HG03064 (cell line): ENCODE measurements at regions not wholly inside any gene's neighbourhood (a gene's known extent, or its start where the extent isn't known, plus 50 kb on each side); places are given as distances from the start of the nearest gene placed in this dataset.

Experiments used
- ATAC-seq: cut with Tn5 transposase; IDR thresholded peaks from one replicate; pipeline ENCODE4 v1.9.1; 2021; ENCODE audit warnings: low read depth; ENCODE audit not compliant: unreplicated experiment

DNA sequence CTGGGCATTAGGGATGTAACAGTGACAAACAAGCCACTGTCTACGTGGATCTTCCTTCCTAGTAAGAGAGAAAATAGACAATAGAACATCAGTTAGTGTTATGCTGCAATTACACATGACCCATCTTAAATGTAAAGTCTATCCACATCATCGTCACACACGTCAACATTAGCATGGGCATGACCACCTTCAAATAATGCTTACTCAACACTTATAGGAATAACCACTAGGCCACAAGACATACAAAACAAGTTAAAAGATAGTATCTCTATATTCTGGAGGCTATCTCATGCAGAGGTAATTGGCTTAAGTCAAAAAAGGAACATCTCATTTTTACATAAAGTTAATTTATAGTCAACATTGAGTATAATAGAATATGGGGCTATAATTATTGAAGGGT, 156.5 kb downstream of the MOXD1 start:
- no peak for ATAC-seq

DNA sequence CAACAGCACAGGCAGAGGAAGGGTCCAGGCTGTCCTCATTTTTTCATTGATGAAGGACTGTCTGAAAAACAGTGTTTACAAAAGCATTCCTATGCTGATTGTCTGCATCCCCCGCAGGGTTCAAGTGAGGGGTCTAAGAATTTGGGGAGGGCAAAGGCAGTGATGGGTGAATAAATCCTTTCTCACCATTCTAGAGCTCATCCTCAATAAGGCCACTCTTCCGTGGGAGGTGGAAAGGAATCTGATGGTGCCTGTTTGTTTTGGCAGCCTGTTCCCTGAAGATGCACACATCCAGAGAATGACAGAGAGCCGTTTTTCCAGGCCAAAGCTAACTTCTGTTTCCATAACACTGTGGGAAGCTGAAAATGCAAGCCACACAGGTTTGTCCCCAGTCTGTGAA, 164.5 kb downstream of the MOXD1 start:
- no peak for ATAC-seq

DNA sequence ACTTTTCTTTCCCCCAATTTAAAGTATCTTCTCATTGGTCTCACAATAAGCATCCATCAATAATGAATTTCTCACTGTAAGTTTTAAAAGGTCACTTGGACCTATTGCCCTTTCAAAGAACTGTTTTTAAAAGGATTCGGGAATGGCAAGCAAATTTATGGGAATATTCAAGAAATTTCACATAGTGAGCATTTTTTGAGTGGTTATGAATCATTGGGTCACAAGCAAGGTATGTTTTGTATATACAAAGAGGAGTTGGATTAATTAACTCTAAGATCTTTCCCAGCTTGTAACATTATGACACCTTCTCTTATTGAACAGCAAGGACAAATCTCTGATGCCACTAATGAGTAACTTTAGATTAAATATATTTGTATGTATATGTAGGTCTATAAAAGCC, 165.0 kb downstream of the MOXD1 start:
- ATAC-seq: no peak

DNA sequence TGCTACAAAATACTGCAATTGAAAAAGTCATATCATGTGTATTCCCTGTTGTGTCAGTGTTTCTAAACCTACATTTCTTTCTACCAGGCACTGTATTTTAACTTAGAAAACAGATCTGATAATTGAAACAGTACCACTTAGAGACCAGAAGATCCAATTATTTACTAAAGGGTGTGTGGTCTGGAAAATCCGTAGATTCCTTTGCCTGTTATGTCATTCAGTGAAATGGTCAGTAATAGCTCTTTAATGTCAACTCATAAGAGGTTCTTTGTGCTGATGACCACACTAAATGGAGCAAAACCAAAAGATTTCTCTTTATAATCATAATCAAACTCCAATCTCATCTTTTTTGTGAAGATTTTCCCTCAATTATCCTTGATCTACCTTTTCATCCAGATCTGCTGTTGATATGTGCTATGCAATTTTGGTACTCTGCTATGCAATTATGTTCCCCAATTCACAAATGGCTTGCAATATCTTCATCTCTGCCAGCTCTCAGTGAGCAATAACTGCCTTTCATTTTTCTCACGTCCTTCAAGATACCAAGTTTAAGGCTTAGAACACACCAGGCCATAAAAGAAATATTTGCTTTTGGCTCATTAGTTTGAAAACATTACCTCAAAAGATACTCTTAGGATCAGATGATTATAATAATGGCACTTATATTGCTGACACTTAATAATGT, 165.5 kb downstream of the MOXD1 start:
- ATAC-seq: no peak

DNA sequence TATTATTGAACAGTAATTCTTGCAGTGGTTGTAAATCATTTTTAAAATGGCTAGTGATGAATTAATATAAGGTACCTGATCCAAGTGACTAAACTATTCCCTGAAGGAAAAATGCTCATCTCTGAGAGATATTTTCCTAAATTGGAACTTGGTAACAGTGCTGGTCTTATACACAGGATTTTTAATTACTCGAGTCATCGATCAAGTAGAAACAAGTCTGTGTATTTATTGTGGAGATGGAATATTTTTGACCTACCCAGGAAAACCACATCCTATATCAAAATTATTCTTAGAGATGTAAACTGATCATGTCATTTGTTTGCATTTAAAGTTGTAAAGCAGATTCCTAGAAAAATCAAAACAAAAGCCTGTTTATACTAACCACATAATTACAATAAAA, 166.9 kb downstream of the MOXD1 start:
- no peak for ATAC-seq

- no peak for ATAC-seq
Observed at GRCh38 chr6:132231121-132231884, 170.0 kb downstream of the MOXD1 start.

DNA sequence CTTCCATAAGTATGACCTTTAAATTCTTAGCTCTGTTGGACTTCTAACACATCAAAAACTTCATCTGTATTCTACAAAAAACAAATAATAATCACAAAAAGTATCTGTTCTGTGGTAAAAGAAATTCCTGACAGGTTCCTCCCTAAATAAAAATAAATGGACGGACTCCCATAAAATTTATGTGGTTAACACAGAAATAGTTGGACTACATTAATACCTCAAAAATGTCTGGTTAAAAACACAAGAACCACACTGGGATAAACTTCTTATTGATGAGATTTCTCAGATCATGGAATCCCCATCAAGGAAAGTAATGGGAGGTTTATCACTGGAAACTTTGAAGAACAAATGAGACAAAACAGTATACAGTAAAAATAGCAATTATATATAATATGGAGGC, 172.4 kb downstream of the MOXD1 start:
- no peak for ATAC-seq

DNA sequence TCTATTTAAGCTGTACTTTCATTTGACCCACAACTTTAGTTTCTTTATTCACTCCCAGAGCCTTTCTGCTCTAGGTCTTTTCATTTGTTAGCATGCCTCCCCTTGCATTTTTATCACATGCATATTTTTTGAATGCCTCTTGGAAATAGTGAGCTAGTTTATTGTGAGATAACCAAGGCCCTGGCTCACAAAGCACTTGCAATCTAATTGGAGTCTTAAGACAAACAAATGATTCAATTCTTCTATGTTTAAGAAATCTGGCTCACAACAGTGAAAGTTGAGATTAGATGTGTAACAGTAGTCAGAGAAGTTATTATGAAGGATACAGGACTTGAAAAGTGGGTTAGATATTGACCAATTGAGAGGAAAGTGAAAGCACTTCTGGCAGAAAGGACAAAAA, 173.4 kb downstream of the MOXD1 start:
- ATAC-seq: no peak

DNA sequence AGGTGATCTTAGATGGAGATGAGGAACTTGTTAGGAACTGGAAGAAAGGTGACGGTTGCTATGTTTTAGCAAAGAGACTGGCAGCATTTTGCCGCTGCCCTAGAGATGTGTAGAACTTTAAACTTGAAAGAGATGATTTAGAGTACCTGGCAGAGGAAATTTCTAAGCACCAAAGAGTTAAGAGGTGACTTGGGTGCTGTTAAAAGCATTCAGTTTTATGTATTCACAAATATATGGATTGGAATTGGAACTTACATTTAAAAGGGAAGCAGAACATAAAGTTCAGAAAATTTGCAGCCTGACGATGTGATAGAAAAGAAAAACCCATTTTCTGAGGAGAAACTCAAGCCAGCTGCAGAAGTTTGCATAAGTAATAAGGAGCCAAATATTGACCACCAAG, 176.3 kb downstream of the MOXD1 start:
- no peak for ATAC-seq

- ATAC-seq: no peak
Observed at GRCh38 chr6:132220800-132221199, 180.5 kb downstream of the MOXD1 start.

GRCh38 chr6:132219901-132220300, 181.4 kb downstream of the MOXD1 start:
- ATAC-seq: no peak

DNA sequence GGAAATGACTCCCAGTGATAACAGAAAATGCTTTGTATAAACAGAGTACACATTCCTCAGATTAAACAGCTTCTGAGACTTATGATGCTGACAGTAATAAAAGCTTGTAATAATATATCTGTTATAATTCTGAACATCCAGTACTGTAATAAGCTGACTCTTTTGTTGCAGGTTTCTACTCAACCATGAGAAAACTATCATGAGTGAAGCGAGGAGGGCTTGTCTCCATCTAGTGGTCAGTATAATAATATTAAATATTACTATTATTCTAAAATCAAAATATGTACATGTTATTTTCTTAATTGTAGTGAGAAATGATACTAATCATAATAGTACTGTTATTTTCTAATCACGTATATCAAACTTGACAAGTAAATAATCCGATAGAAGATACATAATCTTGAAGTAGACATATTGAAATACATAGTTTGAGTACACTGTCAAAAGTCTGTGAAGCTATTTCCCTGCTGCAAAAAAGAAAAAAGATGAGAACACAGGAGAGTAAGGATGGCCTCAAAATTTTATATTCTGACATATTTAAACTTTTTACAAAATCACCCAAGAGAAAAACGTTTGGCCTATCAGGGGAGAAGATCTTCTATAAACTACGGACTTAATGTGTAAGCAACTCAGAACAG, 183.1 kb downstream of the MOXD1 start:
- no peak for ATAC-seq

DNA sequence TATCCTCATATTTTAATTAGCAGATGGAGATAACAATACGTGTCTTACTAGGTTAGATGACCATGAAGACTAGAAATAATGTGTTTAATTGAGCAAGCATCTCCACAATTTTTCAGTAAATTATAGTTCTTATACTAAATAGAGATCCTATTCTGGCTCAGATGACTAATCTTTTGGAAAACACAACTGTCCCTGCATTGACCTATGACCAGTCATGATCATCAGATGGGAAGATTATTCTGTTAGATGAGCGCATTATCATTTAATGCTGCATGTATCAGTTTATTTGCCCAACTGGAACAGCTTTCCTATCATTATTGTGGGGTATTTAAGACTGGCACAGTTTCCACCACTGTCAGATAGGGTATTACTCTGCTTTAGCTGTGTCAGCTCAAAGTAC, 185.5 kb downstream of the MOXD1 start:
- no peak for ATAC-seq

GRCh38 chr6:132214716-132215115, 186.6 kb downstream of the MOXD1 start:
- no peak for ATAC-seq

DNA sequence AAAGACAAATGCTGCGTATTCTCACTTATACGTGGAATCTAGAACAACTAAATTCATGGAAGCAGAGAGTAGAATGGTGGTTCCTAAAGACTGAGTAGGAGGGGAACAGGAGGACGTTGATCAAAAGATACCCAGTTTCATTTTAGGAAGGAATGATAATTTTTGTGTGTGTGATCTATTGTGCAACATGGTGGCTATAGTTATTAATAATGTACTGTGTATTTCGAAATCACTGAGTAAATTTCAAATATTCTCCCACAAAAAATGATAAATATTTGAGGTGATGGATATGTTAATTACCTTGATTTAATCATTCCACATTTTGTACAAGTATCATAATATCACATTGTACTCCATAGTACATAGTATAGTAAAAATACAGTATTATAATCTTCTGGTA, 187.5 kb downstream of the MOXD1 start:
- no peak for ATAC-seq

GRCh38 chr6:132213191-132213590, 188.1 kb downstream of the MOXD1 start:
- no peak for ATAC-seq

GRCh38 chr6:132210886-132211563, 190.2 kb downstream of the MOXD1 start:
- no peak for ATAC-seq

DNA sequence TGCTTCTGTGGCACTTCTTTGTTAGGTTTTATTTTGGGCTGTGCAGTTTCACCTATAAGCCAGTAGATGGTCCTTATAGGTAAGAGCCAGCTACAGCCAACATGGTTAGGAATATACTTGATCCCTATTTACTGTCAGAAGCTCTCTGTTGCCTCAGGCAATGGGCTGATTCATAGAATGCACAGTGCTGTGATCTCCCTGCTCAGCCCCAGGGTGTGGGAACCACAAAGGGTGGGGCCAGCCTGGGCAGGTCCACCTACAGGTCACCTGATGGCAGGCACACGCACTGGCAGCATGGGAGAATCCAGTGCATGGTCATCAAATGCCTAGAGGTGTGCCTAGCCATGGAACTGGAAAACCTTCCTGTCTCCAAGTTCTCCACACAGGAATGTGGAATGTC, 191.9 kb downstream of the MOXD1 start:
- ATAC-seq: no peak

GRCh38 chr6:132207991-132208390, 193.3 kb downstream of the MOXD1 start:
- no peak for ATAC-seq

- ATAC-seq: no peak
Observed at GRCh38 chr6:132205946-132206345, 195.3 kb downstream of the MOXD1 start.

DNA sequence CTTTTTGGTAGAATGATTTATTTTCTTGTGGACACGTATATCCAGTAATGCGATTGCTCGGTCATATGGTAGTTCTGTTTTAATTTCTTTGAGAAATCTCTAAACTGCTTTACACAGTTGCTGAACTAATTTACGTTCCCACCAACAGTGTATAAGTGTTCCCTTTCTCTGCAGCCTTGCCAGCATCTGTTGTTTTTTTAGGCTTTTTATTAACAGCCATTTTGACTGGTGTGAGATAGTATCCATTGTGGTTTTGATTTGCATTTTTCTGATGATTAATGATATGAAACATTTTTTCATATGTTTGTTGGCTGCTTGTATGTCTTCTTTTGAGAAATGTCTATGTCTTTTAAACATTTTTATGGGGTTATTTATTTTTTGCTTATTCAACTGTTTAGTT, 196.7 kb downstream of the MOXD1 start:
- ATAC-seq: no peak
